SK-N-SH treated with all-trans-retinoic acid at 6 μM for 48 hours (cell line): ENCODE measurements at regions not wholly inside any gene's neighbourhood (a gene's known extent, or its start where the extent isn't known, plus 50 kb on each side); places are given as distances from the start of the nearest gene placed in this dataset.

Experiments used
- ARNTL ChIP-seq: fragments of 450-650 bp; formaldehyde crosslinking; IDR thresholded peaks from 2 replicates; pipeline ENCODE4 v1.5.0; 2020; ENCODE audit warnings: low read depth, mild to moderate bottlenecking, moderate library complexity, borderline replicate concordance
- CSDC2 ChIP-seq: fragments of 250-450 bp; sonication (Bioruptor Pico); IDR thresholded peaks from 2 replicates; pipeline ENCODE4 v1.5.0; 2020; ENCODE audit warnings: mild to moderate bottlenecking, moderate library complexity
- GLIS3 ChIP-seq: fragments of 250-450 bp; sonication (Bioruptor Pico); IDR thresholded peaks from 2 replicates; pipeline ENCODE4 v1.5.0; 2020; ENCODE audit warnings: mild to moderate bottlenecking, moderate library complexity
- OSR1 ChIP-seq: fragments of 250-450 bp; sonication (Bioruptor Pico); IDR thresholded peaks from 2 replicates; pipeline ENCODE4 v1.8.0; 2022; ENCODE audit warnings: moderate library complexity, mild to moderate bottlenecking, inconsistent platforms
- TCF4 ChIP-seq: fragments of 250-450 bp; sonication (Bioruptor Pico); IDR thresholded peaks from 2 replicates; pipeline ENCODE4 v1.8.0; 2021; ENCODE audit warnings: mild to moderate bottlenecking, moderate library complexity, borderline replicate concordance
- ZFP3 ChIP-seq: fragments of 250-450 bp; sonication (Bioruptor Pico); IDR thresholded peaks from 2 replicates; pipeline ENCODE4 v1.5.0; 2020; ENCODE audit warnings: mild to moderate bottlenecking, moderate library complexity
- ZNF70 ChIP-seq: fragments of 450-650 bp; formaldehyde crosslinking; IDR thresholded peaks from 2 replicates; pipeline ENCODE4 v1.5.0; 2020; ENCODE audit warnings: mild to moderate bottlenecking, moderate library complexity
- ZNF8 ChIP-seq: fragments of 450-650 bp; formaldehyde crosslinking; IDR thresholded peaks from 2 replicates; pipeline ENCODE4 v1.5.0; 2020; ENCODE audit warnings: mild to moderate bottlenecking, moderate library complexity
- TF ChIP-seq, protein P1 (sequence below): fragments of 250-450 bp; sonication (Bioruptor Pico); IDR thresholded peaks from 2 replicates; pipeline ENCODE4 v1.8.0; 2021; ENCODE audit warnings: low read depth, mild to moderate bottlenecking, moderate library complexity, borderline replicate concordance
- TF ChIP-seq, protein P2 (sequence below): fragments of 250-450 bp; sonication (Bioruptor Pico); IDR thresholded peaks from 2 replicates; pipeline ENCODE4 v1.5.0; 2020; ENCODE audit warnings: mild to moderate bottlenecking, moderate library complexity

DNA sequence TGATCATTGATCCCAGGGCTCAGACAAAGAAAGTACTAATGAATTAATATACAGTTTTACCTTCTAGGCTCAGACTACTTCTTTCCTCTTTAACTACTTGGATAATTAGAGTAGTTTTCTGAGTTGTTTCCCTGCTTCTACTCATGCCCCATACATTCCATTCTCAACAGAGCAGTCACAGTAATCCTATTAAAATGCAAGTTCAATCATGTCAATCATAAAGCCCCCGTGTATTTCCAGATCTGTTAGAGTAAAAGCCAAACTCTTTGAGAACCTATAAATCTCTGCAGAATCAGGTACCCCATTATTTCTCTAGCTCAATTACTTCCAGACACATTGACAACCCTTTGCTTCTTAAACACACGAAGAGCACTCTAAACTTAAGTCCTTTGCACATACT lies 242.1 kb upstream of the PRMT6 start:
- TF ChIP-seq, protein P1, sequence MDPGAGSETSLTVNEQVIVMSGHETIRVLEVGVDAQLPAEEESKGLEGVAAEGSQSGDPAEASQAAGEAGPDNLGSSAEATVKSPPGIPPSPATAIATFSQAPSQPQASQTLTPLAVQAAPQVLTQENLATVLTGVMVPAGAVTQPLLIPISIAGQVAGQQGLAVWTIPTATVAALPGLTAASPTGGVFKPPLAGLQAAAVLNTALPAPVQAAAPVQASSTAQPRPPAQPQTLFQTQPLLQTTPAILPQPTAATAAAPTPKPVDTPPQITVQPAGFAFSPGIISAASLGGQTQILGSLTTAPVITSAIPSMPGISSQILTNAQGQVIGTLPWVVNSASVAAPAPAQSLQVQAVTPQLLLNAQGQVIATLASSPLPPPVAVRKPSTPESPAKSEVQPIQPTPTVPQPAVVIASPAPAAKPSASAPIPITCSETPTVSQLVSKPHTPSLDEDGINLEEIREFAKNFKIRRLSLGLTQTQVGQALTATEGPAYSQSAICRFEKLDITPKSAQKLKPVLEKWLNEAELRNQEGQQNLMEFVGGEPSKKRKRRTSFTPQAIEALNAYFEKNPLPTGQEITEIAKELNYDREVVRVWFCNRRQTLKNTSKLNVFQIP (CRISPR knock-in tag): no peak
- TF ChIP-seq ZNF70 (CRISPR knock-in tag): no peak
- TF ChIP-seq TCF4 (CRISPR knock-in tag): no peak
- TF ChIP-seq, protein P2, sequence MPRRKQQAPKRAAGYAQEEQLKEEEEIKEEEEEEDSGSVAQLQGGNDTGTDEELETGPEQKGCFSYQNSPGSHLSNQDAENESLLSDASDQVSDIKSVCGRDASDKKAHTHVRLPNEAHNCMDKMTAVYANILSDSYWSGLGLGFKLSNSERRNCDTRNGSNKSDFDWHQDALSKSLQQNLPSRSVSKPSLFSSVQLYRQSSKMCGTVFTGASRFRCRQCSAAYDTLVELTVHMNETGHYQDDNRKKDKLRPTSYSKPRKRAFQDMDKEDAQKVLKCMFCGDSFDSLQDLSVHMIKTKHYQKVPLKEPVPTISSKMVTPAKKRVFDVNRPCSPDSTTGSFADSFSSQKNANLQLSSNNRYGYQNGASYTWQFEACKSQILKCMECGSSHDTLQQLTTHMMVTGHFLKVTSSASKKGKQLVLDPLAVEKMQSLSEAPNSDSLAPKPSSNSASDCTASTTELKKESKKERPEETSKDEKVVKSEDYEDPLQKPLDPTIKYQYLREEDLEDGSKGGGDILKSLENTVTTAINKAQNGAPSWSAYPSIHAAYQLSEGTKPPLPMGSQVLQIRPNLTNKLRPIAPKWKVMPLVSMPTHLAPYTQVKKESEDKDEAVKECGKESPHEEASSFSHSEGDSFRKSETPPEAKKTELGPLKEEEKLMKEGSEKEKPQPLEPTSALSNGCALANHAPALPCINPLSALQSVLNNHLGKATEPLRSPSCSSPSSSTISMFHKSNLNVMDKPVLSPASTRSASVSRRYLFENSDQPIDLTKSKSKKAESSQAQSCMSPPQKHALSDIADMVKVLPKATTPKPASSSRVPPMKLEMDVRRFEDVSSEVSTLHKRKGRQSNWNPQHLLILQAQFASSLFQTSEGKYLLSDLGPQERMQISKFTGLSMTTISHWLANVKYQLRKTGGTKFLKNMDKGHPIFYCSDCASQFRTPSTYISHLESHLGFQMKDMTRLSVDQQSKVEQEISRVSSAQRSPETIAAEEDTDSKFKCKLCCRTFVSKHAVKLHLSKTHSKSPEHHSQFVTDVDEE: no peak
- TF ChIP-seq ARNTL (CRISPR knock-in tag): no peak
- no peak for TF ChIP-seq ZNF8 (CRISPR knock-in tag)
- TF ChIP-seq GLIS3 (CRISPR knock-in tag): no peak
- TF ChIP-seq ZFP3 (CRISPR knock-in tag): no peak
- no peak for TF ChIP-seq CSDC2 (CRISPR knock-in tag)
- no peak for TF ChIP-seq OSR1 (CRISPR knock-in tag)
